ENCODE measurements at regions not wholly inside any gene's neighbourhood (a gene's known extent, or its start where the extent isn't known, plus 50 kb on each side); places are given as distances from the start of the nearest gene placed in this dataset.
"Not testable (repeated sequence)": the region's sequence is repeated elsewhere in the genome, so short reads cannot be mapped to it uniquely, and the experiment has no call there.

- DNase-seq (ENCODE audit: low read depth in 2 of 2) = not testable (repeated sequence)
Observed at GRCh38 chr1:222177496-222177895, 370.4 kb downstream of the HHIPL2 start.

GRCh38 chr1:222171005-222171404 is 376.9 kb downstream of the HHIPL2 start:
- DNase-seq (ENCODE audit: low read depth in 2 of 2) = no peak

- no peak for DNase-seq (ENCODE audit: low read depth in 2 of 2)
Observed at GRCh38 chr1:222168621-222169020, 379.3 kb downstream of the HHIPL2 start.

GRCh38 chr1:222167896-222168295 is 380.0 kb downstream of the HHIPL2 start:
- no peak for DNase-seq (ENCODE audit: low read depth in 2 of 2)

GRCh38 chr1:222167111-222167510 is 380.8 kb downstream of the HHIPL2 start:
- no peak for DNase-seq (ENCODE audit: low read depth in 2 of 2)

- DNase-seq (ENCODE audit: low read depth in 2 of 2) = no peak
Observed at GRCh38 chr1:222165629-222166028, 382.3 kb downstream of the HHIPL2 start.

GRCh38 chr1:222163895-222164294 is 384.0 kb downstream of the HHIPL2 start:
- DNase-seq (ENCODE audit: low read depth in 2 of 2) = no peak

GRCh38 chr1:222161676-222162075 is 386.2 kb downstream of the HHIPL2 start:
- no peak for DNase-seq (ENCODE audit: low read depth in 2 of 2)

GRCh38 chr1:222157612-222158011 is 390.3 kb downstream of the HHIPL2 start:
- DNase-seq (ENCODE audit: low read depth in 2 of 2) = no peak

- no peak for DNase-seq (ENCODE audit: low read depth in 2 of 2)
Observed at GRCh38 chr1:222140206-222140605, 398.3 kb upstream of the DUSP10 start.

GRCh38 chr1:222138095-222138494 is 396.2 kb upstream of the DUSP10 start:
- no peak for DNase-seq (ENCODE audit: low read depth in 2 of 2)

GRCh38 chr1:222136869-222137268 is 395.0 kb upstream of the DUSP10 start:
- DNase-seq (ENCODE audit: low read depth in 2 of 2) = no peak

- DNase-seq (ENCODE audit: low read depth in 2 of 2) = no peak
Observed at GRCh38 chr1:222129041-222129440, 387.2 kb upstream of the DUSP10 start.

- DNase-seq (ENCODE audit: low read depth in 2 of 2) = no peak
Observed at GRCh38 chr1:222127526-222128152, 385.8 kb upstream of the DUSP10 start.

GRCh38 chr1:222127096-222127495 is 385.2 kb upstream of the DUSP10 start:
- no peak for DNase-seq (ENCODE audit: low read depth in 2 of 2)

GRCh38 chr1:222126052-222126451 is 384.2 kb upstream of the DUSP10 start:
- no peak for DNase-seq (ENCODE audit: low read depth in 2 of 2)

GRCh38 chr1:222124602-222125001 is 382.7 kb upstream of the DUSP10 start:
- DNase-seq (ENCODE audit: low read depth in 2 of 2) = no peak

GRCh38 chr1:222123111-222123510 is 381.2 kb upstream of the DUSP10 start:
- DNase-seq (ENCODE audit: low read depth in 2 of 2) = no peak

- no peak for DNase-seq (ENCODE audit: low read depth in 2 of 2)
Observed at GRCh38 chr1:222117809-222118208, 375.9 kb upstream of the DUSP10 start.

GRCh38 chr1:222114536-222115156 is 372.8 kb upstream of the DUSP10 start:
- DNase-seq (ENCODE audit: low read depth in 2 of 2) = no peak

- no peak for DNase-seq (ENCODE audit: low read depth in 2 of 2)
Observed at GRCh38 chr1:222109836-222110235, 367.9 kb upstream of the DUSP10 start.

- no peak for DNase-seq (ENCODE audit: low read depth in 2 of 2)
Observed at GRCh38 chr1:222107975-222108374, 366.1 kb upstream of the DUSP10 start.

GRCh38 chr1:222107267-222107666 is 365.4 kb upstream of the DUSP10 start:
- DNase-seq (ENCODE audit: low read depth in 2 of 2) = no peak

GRCh38 chr1:222106377-222106776 is 364.5 kb upstream of the DUSP10 start:
- no peak for DNase-seq (ENCODE audit: low read depth in 2 of 2)

Measured in stimulated activated CD4-positive, alpha-beta T cell treated with anti-CD3 and anti-CD28 coated beads, Interleukin-4, amount 100 ng/mL, for 48 hours (primary cell).